GM21381 (cell line): ENCODE measurements at regions not wholly inside any gene's neighbourhood (a gene's known extent, or its start where the extent isn't known, plus 50 kb on each side); places are given as distances from the start of the nearest gene placed in this dataset.
A peak's percentile ranks its signal among the peaks of the same experiment; 100 is the strongest.

Source experiments
- ATAC-seq: cut with Tn5 transposase; IDR thresholded peaks from one replicate; pipeline ENCODE4 v1.9.1; 2021; ENCODE audit warnings: mild to moderate bottlenecking, moderate library complexity; ENCODE audit not compliant: unreplicated experiment

DNA sequence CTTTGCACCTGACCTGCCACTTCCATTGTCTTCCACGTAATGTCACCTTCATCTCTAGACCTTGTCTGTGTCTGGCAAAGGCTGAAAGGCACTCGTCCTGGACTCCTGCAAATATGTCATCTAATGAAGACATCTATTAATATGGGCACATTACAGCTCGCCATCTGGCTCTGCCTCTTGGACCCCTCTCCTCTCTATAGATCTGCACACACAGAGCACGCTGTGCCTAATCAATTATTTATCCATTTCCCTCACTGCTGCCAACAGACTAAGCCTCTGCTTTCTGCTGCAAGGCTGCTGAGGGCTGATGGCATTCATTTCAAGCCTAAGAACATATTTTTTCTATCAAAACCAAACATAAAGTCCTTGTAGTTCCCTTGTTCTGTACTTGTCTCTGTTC, 573.0 kb downstream of the TUSC7 start:
- no peak for ATAC-seq

DNA sequence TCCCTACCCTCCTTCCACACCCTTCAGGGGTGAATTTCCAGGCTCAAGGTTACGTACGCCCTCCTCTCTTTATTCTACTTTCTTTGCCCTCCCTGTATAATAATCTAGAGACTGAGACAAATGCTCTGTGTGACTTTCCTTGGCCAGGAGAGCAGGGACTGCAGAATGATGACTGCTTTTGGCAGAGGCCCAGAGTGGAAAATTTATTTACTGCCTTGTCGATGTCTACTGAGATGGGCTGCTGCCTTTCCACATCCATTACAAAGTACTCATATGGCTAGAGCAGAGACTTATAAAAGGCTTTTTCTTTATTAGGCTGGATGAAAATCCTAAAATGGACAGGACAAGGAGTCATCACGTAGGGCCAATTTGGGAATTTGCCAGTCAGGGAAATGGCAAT, 576.2 kb downstream of the TUSC7 start:
- ATAC-seq: no peak

DNA sequence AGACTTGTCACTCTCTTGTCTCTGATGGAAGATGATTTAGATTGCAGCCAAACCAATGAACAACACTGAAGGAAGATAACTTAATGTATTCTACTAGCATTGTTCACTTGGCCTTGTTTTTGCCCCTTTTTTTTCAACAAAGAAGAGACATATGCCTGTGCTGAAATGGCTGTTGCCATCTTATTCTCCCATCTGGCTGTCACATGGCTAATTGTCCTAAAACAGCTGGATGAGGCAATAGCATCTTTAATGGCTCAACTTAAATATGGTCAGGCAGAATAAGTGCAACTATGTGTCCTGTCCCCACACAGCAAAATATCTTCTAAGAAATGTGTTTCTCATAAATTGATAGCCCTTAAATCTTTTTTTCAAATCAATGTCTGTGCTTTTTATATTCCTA, 576.9 kb downstream of the TUSC7 start:
- no peak for ATAC-seq

DNA sequence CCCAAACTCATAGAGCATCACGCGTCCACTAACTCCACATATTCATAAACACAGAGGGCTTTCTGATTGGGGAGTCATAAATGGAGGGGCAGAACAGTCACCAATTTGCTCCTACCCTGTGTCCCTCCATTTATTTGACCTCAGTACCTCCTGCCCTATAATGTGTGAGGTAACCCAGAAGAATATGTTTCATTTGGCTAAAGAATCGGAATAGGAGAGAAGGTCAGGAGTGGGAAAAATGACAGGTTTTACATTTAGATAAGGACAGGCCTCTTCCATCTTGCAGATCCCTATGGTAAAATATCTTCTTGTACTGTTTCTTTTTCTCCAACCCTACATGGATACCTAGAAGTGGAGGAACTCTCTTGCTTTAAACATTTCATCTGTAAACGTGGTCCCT, 578.0 kb downstream of the TUSC7 start:
- no peak for ATAC-seq

DNA sequence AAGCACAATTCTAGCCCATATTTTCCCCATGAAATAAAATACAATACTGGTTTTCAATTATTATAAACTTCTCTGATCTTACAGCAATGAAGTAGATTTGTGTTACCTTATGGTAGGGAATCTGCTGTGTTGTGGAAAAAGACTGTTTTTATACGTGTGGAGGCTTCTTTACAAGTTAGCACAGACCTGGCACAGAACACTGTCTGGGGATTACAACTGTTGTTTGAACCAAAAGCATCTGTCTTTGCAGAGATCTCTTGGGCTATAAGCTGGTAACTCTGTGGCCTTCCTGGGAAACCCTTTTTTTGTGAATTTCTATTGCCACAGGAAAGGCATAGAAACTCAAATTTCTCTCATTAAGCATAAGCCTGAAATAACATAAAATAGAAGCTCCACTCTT, 581.9 kb downstream of the TUSC7 start:
- no peak for ATAC-seq

DNA sequence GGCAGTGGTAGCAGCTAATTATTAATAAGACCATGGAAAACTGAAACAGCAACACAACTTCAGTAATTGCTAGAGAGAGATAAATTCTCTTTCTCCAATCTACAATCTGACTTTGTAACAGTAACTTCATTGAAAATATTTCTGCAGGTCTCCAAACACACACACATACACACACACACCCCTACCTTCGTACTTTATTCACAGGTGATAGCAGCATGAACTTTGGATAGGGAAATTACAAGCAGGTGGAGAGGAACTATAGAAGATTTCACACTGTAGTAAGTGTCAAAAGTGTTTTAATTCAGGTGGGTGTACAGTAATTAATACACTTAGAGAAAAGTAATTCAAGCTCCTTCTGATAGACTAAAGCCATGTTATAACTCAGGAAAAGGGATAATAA, 587.5 kb downstream of the TUSC7 start:
- ATAC-seq: no peak

DNA sequence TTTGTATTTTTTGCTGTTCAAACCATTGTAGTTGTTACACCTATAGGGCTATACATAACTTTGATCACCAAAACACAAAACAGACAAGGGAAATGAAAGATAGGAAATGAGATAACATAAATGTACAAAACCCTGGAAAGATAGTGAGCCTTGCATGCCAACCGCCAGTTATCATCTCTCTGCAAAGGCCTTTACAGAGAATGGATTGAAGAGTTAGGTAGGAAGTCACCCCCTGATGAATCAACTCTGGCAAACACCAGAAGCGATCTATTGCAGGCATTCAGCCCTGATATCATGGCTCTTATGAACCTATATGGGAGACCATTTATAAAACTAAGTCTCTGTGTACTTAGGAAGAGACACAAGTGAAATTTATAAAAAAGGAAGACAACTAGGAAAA, 588.0 kb downstream of the TUSC7 start:
- no peak for ATAC-seq

DNA sequence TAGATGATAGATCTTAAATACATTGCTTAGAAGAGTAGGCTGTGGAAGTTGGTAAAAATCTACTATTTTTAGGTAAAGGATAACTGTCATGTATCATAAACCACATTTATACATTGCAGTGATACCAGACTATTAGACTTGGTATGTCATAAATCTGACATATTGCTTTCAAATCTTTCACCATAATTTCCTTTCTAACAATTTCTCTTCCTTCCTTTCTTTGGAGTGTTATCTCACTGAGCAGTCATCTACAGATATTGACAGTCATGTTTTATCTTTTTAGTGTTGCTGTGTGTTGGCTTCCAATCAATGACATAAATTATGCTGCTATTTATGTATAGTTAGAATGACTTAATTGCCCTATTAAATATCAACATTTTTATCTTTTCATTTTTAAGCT, 588.7 kb downstream of the TUSC7 start:
- no peak for ATAC-seq

DNA sequence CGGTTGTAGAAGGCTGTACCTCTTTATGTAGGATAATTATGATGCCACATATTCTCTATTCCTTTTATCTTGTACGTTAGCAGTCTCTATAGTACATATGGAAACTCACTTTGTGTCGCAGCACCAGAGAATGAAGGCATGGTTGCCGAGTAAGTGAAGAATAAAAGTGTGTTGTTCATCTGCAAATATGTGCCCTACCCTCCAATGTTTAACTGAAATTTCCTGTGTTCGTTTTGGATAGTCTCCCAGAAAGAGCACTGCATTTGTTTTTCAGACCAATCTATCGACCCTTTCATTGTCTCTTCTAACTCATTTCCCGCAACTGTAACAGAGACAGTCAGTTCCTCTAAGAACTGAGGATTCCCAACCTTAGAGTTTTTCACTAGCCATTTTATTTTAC, 592.8 kb downstream of the TUSC7 start:
- no peak for ATAC-seq

DNA sequence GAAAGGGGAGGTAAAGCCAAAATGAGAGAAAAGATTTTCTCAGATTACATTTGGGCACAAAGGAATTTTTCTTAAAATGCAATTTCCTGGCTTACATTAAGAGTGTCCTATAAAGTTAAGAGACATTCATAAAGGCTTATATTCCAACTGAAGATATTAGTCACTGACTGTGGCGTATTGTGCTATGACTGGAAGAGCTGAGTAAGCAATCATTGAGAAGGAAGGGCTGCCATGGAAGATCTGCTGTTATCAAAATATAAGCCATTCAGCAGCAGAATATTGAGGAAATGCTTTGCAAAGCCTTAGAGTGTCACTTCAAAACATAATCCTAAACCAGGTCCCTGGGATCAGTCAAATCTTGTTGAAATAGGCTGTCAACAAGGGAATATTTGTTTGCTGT, 593.9 kb downstream of the TUSC7 start:
- ATAC-seq: no peak

DNA sequence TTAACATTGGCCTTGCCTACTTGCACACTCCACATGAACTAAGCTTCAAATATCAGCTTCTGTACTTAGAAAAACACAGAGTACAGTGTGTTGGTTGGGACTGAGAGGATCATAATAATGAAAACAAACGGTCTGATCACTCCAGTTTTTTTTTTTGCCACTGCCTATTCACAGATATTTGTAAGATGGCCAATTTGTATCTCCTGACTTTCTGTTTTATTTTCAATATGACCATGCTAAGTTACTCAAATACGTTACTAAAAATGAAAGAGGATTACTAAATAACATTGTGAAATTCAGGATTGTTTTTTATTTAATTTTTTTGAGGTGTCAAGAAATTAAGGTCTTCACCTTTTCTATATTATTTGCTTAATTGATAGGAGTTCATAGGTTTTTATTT, 595.1 kb downstream of the TUSC7 start:
- no peak for ATAC-seq

DNA sequence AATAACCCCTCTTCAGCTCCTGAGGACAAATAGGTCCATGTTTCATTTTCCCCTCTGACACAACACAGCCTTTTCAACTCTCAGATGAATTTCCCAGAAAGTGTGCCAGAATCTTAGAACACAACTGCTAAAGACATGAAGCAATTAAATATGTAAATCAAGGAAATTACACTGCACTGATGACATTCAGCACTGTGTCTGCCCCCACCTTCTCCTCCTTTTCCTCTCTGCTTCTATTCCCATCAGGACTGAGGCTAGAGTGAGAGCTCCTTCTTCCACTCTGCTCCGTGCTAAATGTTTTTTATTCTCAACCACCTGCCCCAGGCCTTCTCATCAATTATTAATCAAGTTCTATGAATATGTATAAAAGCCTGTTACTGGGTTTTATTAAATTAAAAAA, 596.1 kb downstream of the TUSC7 start:
- ATAC-seq: no peak

DNA sequence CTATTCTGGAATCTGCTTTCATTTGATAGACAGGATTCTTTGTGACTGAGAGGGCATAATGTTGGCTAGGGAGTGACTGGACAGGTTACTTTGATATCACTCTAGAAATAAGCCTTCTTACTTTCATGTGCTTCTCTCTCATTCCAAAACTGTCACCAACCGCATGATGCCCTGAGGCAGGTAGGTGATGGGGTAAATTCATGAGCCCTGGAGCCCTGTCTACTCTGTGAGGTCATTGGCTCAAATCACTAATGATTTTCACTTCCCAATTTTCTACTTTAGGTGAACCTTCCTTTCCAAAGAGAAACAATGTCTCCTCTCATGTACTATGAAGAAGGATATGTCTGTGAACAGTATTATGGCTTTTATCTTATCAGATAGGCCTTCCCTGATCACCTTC, 596.7 kb downstream of the TUSC7 start:
- peak; percentile 47 for ATAC-seq

DNA sequence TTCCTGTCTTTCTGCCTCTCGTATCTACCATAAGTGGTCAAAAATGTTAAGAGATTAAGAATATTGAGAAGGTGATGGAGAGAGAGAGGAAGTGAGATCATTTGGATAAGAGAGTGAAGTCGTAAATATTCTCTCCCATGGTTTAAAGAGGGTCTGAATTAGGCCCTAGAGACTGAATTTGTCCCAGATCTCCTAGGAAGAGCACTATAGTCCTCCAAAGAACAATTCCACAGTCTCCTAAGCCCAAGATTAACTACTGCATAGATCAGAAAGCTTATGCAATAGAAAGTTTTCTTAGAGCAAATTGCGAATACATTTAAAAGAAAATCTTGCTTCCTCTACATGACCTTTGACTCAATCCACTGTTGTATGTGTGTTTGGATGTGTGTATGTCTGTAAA, 598.8 kb downstream of the TUSC7 start:
- no peak for ATAC-seq

DNA sequence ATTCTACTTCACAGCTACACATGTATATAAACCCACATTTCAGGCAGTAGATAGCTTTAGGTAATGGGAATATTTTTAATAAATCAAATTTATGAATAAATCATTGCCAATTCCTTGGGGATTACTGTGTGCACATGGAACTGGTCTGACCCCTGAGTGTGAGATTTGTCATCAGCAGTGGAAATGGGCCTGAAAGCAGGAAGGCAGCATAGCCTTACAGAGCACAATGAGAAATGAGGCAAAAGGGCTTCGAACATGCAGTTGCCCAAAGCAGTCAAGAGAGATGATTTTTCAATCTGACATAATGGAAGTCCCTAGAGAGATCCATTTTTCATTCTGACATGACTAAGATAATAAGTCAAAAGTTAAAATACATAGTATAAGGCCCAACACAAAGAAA, 599.2 kb downstream of the TUSC7 start:
- no peak for ATAC-seq

DNA sequence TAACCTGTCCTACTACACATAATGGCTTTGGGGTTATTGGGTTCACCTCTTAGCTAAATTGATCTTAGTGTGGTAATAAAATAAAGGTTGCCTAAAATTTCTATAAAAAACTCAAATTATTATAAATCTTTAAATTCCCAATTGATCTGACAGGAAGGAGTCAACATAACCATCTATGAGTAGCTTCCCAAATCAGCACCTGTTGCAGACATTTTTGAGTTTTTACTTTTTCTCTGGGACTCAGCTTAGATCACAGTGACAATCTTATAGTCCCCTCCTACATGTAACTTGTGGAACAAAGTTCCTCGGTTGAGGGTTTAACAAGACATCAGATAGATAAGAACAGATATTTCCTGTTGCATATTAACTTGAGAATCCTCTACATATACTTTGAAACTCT, 601.0 kb downstream of the TUSC7 start:
- ATAC-seq: no peak

DNA sequence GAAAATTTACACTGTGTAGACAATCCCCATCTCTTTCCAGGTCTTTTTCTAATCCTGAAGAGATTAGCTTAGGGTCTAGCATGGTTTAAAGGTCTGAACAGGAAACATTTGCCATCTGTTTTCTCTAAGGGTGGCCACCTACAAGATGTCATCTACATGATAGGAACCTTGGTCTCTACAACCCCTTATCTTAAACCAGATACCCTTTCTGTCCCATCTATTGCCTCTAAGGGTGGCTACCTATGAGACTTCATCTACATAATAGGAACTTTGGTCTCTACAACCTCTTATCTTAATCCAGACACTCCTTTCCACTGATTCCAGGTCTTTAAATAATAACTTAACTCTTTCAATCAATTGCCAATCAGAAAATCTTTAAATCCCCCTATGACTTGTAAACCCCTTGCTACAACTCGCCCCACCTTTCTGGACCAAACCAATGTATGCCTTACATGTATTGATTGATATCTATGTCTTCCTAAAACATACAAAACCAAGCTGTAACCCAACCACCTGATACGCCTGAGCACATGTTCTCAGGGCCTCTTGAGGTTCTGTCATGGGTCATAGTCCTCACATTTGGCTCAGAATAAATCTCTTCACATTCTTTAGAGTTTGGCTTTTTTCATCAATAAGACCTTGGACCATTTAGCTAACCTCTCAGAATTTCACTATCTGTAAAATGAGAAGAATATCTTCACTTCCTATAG, 605.0 kb downstream of the TUSC7 start:
- ATAC-seq: no peak

DNA sequence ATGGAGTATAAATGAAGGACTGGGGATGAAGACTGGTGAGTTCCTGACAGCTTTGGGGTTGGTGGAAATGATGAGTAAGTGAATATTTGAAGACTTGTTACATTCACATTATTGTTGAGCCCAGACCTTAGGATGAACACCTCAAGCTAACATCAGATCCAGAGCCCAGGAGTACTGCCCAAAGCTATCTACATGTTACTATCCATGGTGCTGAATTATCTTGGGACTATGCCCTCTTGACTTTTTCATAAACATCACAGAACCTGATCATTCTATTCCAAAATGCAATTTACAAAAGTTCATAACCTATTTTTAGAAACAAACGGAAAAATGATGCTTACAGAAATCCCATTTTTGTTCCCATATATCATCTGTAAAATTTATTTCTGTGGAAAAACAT, 613.3 kb downstream of the TUSC7 start:
- no peak for ATAC-seq

DNA sequence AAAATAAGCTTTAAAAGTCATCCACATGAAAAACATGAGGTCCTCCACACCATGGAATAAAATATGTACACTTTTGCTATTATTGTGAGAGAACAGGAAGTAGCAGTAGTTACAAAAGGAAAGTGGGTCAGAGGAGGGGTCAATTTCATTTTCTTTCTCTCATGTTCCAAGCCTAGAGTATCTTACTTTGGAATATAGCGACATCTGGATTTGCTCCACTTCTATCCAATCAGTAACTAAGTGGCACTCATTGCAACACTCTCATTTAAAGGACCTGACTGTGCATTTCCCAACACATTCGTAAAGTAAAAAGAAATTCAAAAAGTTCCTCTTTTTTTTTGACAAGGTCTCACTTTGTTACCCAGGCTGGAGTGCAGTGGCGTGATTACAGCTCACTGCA, 637.3 kb downstream of the TUSC7 start:
- ATAC-seq: no peak

DNA sequence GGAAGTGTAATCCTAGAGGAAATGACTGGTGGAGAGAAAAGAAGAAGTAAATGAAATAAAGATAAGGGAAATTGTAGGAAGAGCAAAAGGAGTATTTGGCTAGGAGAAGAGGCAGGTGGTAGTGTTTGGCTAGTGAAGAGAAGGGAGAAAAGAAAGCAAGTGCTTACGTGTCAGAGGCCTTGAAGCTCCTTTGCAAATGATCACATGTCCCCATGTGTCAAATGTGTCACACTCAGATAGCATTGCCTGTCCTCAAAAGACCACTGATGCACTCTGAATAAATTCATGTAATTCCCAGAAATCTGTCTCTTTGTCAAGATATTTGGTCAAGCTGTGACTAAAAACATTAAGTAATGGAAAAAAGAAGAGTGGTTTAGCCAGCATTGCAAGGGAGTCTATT, 639.3 kb downstream of the TUSC7 start:
- ATAC-seq: no peak

DNA sequence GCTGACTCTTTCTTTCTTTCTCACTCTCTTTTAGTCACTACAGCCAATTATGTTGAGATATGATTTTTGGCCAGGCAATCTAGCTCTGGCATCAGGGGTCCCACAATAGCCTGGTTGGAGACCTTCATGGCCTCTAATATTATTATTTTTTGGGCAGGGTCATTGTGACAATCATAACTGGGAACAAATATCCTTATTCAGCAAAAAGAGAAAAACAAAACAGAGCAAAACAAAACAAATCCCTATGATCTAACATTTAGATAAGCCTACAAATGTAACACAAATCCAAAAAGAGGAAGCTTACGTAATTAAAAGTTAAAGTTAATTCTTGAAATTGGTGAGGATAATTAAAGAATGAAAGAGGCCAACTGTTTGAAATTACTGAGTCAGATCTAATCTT, 640.0 kb downstream of the TUSC7 start:
- no peak for ATAC-seq

DNA sequence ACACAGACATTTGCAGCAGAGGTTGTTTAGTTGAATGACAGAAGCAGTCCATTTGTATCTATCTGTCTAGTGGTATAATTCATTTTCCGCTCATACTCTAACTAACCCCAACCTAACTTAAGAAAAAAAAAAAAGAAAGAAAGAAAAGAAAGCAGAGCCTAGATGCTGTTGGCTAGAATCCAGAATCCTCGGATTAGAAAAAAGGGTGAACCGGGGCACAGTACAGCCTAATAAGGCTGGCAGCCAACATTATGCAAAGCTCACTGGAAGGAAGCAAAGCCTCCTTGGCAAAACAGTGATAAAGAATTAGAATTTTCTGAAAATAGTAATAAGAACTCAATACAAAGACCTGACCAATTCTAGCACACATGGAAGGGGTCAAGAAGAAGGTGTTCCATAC, 640.8 kb downstream of the TUSC7 start:
- no peak for ATAC-seq

DNA sequence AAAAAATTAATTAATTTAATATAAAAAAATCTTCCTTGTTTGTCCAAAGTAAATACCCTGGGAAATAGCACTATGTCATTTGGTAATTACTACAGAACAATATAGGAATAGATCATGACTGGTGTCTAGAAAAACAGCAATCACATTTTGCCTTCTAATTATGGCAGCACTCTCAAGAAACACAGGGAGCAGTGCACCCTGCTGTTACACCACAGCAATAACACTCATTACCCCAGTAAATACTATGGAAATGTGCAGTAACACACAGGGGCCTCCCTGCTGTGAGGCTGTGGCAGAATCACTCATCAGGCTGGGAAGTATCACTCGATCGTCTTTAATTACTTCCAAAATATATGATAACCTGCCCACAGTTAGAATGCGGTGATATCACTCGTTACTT, 646.0 kb downstream of the TUSC7 start:
- ATAC-seq: no peak
